Fibroblast of lung (primary cell): ENCODE measurements at regions not wholly inside any gene's neighbourhood (a gene's known extent, or its start where the extent isn't known, plus 50 kb on each side); places are given as distances from the start of the nearest gene placed in this dataset.

ENCODE experiments used
- DNase-seq, 2 donors: peaks; one replicate each; pipeline versions ENCODE4 v3.0.0 to v3.0.0-alpha.2; 2010; ENCODE audit warnings: low read depth in 2 of 2
- H2AFZ ChIP-seq: 2 replicates; pipeline ENCODE4 v1.5.1; 2012; ENCODE audit warnings: low read length, control low read depth, inconsistent platforms
- H3K27ac ChIP-seq: 2 replicates; pipeline ENCODE4 v1.5.1; 2011; ENCODE audit warnings: low read length, control low read depth; ENCODE audit not compliant: insufficient read depth
- H3K27me3 ChIP-seq: 2 replicates; pipeline ENCODE4 v1.5.1; 2011; ENCODE audit warnings: mild to moderate bottlenecking, low read length; ENCODE audit not compliant: control insufficient read depth, insufficient read depth
- H3K36me3 ChIP-seq: 2 replicates; pipeline ENCODE4 v1.5.1; 2011; ENCODE audit warnings: low read length; ENCODE audit not compliant: control insufficient read depth, insufficient read depth
- H3K4me1 ChIP-seq: 2 replicates; pipeline ENCODE4 v1.5.1; 2011; ENCODE audit warnings: low read length; ENCODE audit not compliant: control insufficient read depth, insufficient read depth; ENCODE audit errors: extremely low read depth
- H3K4me2 ChIP-seq: 2 replicates; pipeline ENCODE4 v1.5.1; 2011; ENCODE audit warnings: low read length, control low read depth; ENCODE audit not compliant: insufficient read depth; ENCODE audit errors: extremely low read depth
- H3K4me3 ChIP-seq, 4 experiments: fragments of 200-600 bp in 1 of 4; sonication (generic) in 1 of 4; replicated peaks in 1 of 4; 2 replicates each; pipeline ENCODE4 v1.5.1; 2011 to 2016; ENCODE audit warnings: low read length in 4 of 4, low read depth in 3 of 4, mild to moderate bottlenecking in 3 of 4, control low read depth in 2 of 4, inconsistent platforms in 1 of 4, mixed read lengths in 1 of 4; ENCODE audit not compliant: insufficient read depth in 1 of 4; ENCODE audit errors: control extremely low read depth in 1 of 4
- H3K79me2 ChIP-seq: 2 replicates; pipeline ENCODE4 v1.5.1; 2012; ENCODE audit warnings: mild to moderate bottlenecking, low read length, inconsistent platforms; ENCODE audit not compliant: control insufficient read depth, insufficient read depth
- H3K9ac ChIP-seq: 2 replicates; pipeline ENCODE4 v1.5.1; 2011; ENCODE audit warnings: mild to moderate bottlenecking, low read length, control low read depth; ENCODE audit not compliant: insufficient read depth
- H3K9me3 ChIP-seq: 2 replicates; pipeline ENCODE4 v1.5.1; 2012; ENCODE audit warnings: low read depth, low read length; ENCODE audit not compliant: control insufficient read depth, insufficient read depth
- H4K20me1 ChIP-seq: 2 replicates; pipeline ENCODE4 v1.5.1; 2011; ENCODE audit warnings: low read length; ENCODE audit not compliant: control insufficient read depth, insufficient read depth; ENCODE audit errors: extremely low read depth
- CTCF ChIP-seq, 2 donors: IDR thresholded peaks in 1 of 2; conservative IDR thresholded peaks in 1 of 2; 1 replicate in 1 of 2; 2 replicates in 1 of 2; pipeline ENCODE4 v1.5.1; 2011 to 2012; ENCODE audit warnings: low read length in 2 of 2, control low read depth in 1 of 2, inconsistent platforms in 1 of 2, low read depth in 1 of 2, mild to moderate bottlenecking in 1 of 2
- EZH2 ChIP-seq: IDR thresholded peaks from 2 replicates; pipeline ENCODE4 v1.5.1; 2012; ENCODE audit warnings: low read length, control low read depth, mild to moderate bottlenecking; ENCODE audit errors: missing control alignments

DNA sequence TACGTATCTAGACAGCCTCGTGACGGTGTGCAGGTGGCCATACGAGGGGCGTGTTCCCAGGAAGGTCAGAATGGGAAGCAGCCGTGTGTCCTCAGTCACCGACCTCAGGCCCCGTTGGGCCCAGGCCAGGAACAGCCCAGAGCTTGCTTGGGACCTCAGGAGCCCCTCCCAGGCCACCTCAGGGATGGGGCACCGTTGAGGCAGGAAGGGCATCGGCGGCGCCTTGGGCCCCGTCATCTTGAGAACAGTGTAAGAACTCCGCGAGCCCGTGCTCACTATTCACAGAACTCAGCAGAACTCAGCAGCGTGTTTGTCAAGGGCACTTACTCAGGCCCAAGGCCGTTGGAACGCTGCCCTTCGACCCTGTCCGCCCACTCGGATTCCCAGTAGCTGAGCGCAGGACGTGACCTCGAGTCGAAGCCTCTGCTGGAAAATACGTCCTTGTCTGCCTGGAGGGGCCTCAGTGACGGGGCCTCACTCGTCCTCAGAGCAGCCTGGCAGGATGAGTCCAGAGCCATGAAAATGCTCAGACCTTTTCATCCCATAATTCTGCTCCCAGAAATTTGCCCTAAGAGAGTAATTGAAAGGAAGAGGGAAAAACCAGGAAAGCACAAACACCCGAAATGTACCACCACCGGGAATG lies 1134.8 kb downstream of the BRD1 start:
- Histone ChIP-seq H3K4me1 (no peaks in the 10 kb centered on the region), H3K4me3 (no peak overlapping the region), H3K4me2 (no peak overlapping the region), H3K79me2 (no peaks in the 10 kb centered on the region), H3K9ac (no peak overlapping the region), H2AFZ (no peak overlapping the region), H4K20me1 (no peaks in the 10 kb centered on the region), H3K9me3 (no peaks in the 10 kb centered on the region), H3K27me3 (no peaks in the 10 kb centered on the region), H3K36me3 (no peaks in the 10 kb centered on the region), H3K27ac (no peak overlapping the region)
- TF ChIP-seq EZH2, result no peak
- no peak for TF ChIP-seq CTCF (conservative IDR thresholded peaks at IDR 0.05 in 1 of 2, IDR thresholded peaks at IDR 0.05 in 1 of 2; ENCODE audit: low read depth in 1 of 2, low read length in 2 of 2)
- no peak for DNase-seq

GRCh38 chr22:48691431-48691851 lies 1136.2 kb downstream of the BRD1 start:
- TF ChIP-seq CTCF (conservative IDR thresholded peaks at IDR 0.05 in 1 of 2, IDR thresholded peaks at IDR 0.05 in 1 of 2; ENCODE audit: low read depth in 1 of 2, low read length in 2 of 2), result no peak
- TF ChIP-seq EZH2, result no peak
- Histone ChIP-seq H2AFZ (no peak overlapping the region), H3K9me3 (no peaks in the 10 kb centered on the region), H3K9ac (no peak overlapping the region), H3K36me3 (no peaks in the 10 kb centered on the region), H4K20me1 (no peaks in the 10 kb centered on the region), H3K4me1 (no peaks in the 10 kb centered on the region), H3K4me2 (no peak overlapping the region), H3K79me2 (no peaks in the 10 kb centered on the region), H3K27ac (no peak overlapping the region), H3K27me3 (no peaks in the 10 kb centered on the region), H3K4me3 (no peak overlapping the region)
- no peak for DNase-seq

- no peak overlapping the region for H3K4me3 ChIP-seq
Observed at GRCh38 chr22:48690583-48691317, 1136.9 kb downstream of the BRD1 start.

More at GRCh38 chr22:48690583-48691317, 1136.9 kb downstream of the BRD1 start:
- Histone ChIP-seq H3K79me2 (no peaks in the 10 kb centered on the region), H4K20me1 (no peaks in the 10 kb centered on the region), H3K9ac (no peak overlapping the region), H3K36me3 (no peaks in the 10 kb centered on the region), H3K27me3 (no peaks in the 10 kb centered on the region), H3K4me2 (no peak overlapping the region), H2AFZ (no peak overlapping the region), H3K27ac (no peak overlapping the region), H3K9me3 (no peaks in the 10 kb centered on the region), H3K4me1 (no peaks in the 10 kb centered on the region)
- no peak for DNase-seq
- TF ChIP-seq EZH2 (no peak), CTCF (conservative IDR thresholded peaks at IDR 0.05 in 1 of 2, IDR thresholded peaks at IDR 0.05 in 1 of 2; ENCODE audit: low read depth in 1 of 2, low read length in 2 of 2) (no peak)
